NOMO-1 (cell line): ENCODE measurements at regions not wholly inside any gene's neighbourhood (a gene's known extent, or its start where the extent isn't known, plus 50 kb on each side); places are given as distances from the start of the nearest gene placed in this dataset.

Source experiments
- DNase-seq, 2 experiments: peaks; one replicate each; lab custom pipeline; 2025; ENCODE audit not compliant: unreplicated experiment in 2 of 2; lab: John Stamatoyannopoulos, UW

- DNase-seq, result no peak
Measured at GRCh38 chr1:84759756-84760155, 69.5 kb upstream of the SSX2IP start.

GRCh38 chr1:84758968-84759491, 68.8 kb upstream of the SSX2IP start:
- no peak for DNase-seq

GRCh38 chr1:84758476-84758875, 68.2 kb upstream of the SSX2IP start:
- no peak for DNase-seq

GRCh38 chr1:84757301-84757700, 67.0 kb upstream of the SSX2IP start:
- DNase-seq, result no peak

- DNase-seq, result no peak
Measured at GRCh38 chr1:84756455-84757082, 66.3 kb upstream of the SSX2IP start.

GRCh38 chr1:84756001-84756400, 65.7 kb upstream of the SSX2IP start:
- DNase-seq, result no peak

- DNase-seq, result no peak
Measured at GRCh38 chr1:84755216-84755615, 65.0 kb upstream of the SSX2IP start.

GRCh38 chr1:84754386-84754703, 64.1 kb upstream of the SSX2IP start:
- no peak for DNase-seq

- peak; percentile 51 to 68 for DNase-seq
Measured at GRCh38 chr1:84753516-84754385, 63.5 kb upstream of the SSX2IP start.

- no peak for DNase-seq
Measured at GRCh38 chr1:84750110-84750730, 60.0 kb upstream of the SSX2IP start.

GRCh38 chr1:84749427-84749826, 59.2 kb upstream of the SSX2IP start:
- no peak for DNase-seq

GRCh38 chr1:84748364-84748763, 58.1 kb upstream of the SSX2IP start:
- DNase-seq, result no peak

- DNase-seq, result no peak
Measured at GRCh38 chr1:84745857-84746256, 55.6 kb upstream of the SSX2IP start.

GRCh38 chr1:84743896-84744295, 53.6 kb upstream of the SSX2IP start:
- no peak for DNase-seq

- DNase-seq, result no peak
Measured at GRCh38 chr1:84742653-84743052, 52.4 kb upstream of the SSX2IP start.

GRCh38 chr1:84740050-84740714, 49.9 kb upstream of the SSX2IP start:
- DNase-seq, result no peak
